ENCODE measurements at regions not wholly inside any gene's neighbourhood (a gene's known extent, or its start where the extent isn't known, plus 50 kb on each side); places are given as distances from the start of the nearest gene placed in this dataset.

DNA sequence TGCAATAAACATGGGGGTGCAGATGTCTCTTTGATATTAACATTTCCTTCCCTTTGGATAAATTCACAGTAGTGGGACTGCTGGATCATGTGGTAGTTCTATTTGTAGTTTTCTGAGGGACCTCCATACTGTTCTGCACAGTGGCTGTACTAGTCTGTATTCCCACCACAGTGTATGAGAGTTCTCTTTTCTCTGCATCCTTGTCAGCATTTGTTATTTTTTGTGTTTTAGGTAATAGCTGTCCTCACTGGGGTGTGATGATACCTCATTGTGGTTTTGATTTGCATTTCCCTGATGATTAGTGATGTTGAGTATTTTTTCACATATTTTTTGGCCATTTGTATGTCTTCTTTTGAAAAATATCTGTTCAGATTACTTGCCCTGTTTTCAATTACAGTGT, 562.5 kb downstream of the CSNK1G3 start:
- no peak for DNase-seq (ENCODE audit: low spot score)

DNA sequence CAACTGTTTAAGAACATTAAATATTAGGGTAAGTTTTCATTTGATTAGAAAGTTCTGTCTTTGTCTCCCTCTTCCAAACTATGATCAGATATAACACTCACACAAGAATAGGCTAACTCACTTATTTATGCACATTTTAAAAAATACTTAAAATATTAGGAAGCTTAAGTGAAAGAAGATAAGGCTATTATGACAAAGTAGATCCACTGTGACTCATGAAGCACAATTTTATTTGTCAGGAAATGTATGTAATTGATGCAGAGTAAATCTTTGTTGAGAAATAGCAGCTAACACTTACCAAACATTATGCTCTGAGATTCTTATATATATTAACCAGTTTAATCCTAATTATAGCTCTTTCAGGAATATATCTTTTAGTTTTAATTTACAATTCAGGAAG, 560.6 kb downstream of the CSNK1G3 start:
- no peak for DNase-seq (ENCODE audit: low spot score)

DNA sequence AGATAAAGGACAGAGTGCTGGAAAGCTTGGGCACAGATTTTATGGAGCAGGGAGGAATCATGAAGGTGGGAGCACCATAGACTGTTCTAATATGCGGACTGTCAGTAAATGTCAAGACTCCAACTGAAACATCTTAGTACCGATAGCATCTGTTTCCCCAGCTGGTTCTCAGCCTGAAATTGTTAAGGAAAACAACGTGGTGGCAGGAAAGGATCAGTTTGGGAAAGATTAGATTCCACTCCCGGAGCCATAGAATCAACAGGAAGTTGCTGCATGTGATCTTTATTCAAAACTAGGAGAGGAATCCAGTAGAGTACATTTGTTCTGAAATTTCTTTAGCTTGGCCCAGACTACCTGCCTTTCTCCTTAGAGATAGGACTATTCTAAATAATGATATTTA, 559.1 kb downstream of the CSNK1G3 start:
- no peak for DNase-seq (ENCODE audit: low spot score)

DNA sequence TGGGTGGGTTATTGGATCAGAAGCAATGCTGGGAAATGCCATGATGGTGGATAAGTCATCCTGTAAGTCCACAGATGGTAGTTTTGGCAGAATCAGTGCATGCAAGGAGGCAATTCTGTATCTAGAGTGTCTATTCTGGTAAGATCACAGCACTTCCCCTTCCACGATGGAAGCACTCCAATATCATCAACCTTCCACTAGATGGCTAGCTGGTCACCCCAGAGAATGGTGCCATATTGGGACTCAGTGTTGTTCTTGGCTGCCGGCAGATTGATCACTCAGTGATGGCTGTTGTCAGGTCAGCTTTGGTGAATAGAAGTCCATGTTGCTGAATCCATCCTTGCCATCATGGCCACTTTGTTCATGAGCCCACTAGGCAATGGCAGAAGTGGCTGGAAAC, 553.5 kb downstream of the CSNK1G3 start:
- DNase-seq (ENCODE audit: low spot score) = no peak

DNA sequence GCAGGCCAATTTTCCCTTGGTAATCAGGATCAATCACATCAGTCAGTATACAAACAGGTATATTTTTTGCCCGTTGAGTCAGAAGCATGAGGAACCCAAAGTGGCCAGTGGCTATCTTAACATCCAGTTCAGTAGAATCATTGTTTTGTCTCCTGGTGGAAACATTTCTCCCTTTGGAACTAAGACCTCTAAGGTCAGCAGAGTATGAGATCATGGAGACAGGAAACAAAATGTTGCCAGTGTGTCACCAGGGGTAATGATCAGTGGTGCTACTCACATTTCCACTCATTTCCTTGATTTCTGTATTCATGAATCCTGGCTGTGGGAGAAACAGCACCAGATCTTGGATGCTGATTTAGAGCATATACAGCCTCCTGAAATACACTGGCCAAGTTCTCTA, 553.0 kb downstream of the CSNK1G3 start:
- no peak for DNase-seq (ENCODE audit: low spot score)

DNA sequence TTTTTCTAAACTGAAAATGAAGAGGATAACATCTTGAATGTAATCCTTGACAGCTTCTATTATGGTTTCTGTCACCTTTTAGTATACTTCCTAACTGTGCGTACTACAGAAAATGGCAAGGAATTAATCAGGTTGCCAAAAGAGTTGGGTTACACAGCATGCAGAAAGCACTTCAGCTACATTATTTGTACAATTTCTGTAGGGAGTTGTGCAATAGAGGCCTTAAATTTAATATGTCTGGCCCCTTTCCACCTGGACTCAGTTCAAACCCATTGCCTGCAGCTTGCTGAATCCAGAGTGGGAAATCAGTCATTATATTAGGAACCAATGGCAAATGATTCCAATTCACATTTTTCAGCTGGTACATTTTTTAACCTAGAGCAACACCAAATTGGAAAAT, 549.7 kb downstream of the CSNK1G3 start:
- peak; percentile 81 for DNase-seq (ENCODE audit: low spot score)

DNA sequence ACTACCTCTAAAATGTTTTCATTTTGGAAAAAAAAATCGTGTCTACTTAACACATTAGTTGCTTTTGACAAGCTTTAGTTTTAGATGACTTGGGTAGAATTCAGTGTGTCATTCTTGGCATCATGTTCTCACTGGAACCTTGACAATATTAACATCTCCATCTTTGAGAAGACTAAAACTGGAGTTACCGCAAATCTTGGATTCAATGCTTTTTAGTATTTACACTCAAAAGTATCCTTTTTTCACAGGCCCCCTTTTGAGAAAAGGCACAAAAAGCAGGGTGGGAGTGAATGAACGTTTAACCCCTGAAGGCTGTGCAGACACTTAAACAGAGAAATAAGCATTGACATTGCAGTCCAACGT, 549.1 kb downstream of the CSNK1G3 start:
- no peak for DNase-seq (ENCODE audit: low spot score)

DNA sequence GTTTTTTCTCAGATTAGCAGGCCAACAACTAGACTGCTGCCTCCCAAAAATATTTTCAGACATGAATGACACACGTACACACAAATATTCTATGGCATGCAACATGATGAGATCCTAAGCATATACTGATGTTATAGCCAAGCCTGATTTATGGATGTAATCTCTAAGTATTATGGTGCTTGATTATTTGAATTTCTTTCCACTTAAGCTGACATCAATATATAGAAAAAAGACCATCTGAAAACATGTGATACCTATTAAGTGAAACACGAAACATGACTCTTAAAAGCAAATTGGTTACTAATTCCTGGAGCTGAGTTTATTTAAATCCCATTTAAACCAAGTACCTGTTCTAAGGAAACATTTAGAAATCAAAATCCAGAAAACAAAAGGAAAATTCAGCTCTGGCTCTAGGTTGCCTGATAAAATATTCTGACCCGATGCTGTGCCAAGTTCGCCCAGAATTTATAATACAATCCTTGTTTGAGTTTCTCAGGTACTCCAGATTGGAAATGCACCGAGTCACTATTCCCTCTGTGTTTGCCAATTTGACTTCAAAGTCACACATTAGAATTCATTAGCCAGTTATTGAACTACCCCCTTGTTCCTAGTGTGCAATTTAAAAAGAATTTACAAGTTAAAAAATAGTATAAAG, 548.6 kb downstream of the CSNK1G3 start:
- no peak for DNase-seq (ENCODE audit: low spot score)

DNA sequence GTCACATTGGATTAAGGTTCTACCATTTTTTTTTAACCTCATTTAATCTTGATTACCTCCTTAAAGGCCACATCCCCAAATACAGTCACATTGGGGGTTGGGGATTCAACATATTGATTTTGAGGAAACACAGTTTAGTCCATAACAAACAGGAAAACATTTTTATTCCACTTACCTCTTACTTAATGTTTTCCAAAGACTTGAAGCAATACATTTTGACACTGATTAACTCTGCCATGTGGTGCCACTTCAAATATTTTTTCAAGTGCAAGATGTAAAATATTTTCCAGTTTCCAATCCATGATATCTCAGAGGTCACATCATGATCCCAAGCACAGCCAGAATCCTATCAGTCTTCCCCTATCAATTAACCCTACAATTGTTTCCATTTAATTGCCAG, 548.0 kb downstream of the CSNK1G3 start:
- DNase-seq (ENCODE audit: low spot score) = no peak

DNA sequence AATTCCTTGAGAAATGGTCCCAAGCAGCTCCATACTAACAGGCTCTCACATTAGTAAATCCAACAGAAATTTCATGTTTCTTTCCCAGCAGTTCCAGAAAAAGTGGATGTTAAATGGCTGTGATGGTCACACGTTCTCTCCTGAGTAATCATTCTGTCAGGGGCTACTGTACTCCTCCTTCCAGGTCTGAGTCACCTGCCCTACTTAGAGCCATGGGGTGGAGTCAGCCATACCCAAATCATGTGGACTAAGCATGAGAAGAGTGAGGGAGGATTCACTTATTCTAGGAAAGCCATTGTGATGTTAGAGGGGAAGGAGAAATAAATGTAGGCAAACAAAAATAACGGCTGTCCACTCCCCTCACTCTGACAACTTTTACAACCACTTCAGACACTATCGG, 547.2 kb downstream of the CSNK1G3 start:
- DNase-seq (ENCODE audit: low spot score) = no peak

DNA sequence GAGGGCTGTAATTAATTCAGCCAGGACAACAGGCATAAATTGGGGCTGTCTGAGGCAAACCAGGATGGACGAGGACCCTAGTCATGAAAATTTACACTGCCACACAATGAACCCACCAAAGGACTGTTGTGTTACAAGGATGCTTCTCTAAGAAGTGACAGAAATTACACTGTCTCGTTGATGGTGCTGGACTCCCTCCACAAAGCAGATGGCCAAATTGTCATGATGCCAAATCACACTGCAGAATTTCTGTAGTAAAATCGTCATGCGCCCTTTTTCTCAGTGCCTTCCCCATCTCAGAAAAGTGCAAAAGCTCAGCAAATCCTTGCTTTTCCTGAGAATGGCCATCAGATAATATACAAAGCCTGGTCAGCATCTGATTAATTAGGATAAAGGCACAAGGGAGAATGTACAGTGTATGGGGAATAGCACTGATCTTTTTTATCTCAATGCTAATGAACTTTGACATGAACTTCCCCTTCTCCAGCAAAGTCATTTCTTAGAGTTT, 545.8 kb downstream of the CSNK1G3 start:
- peak; percentile 41 for DNase-seq (ENCODE audit: low spot score)

DNA sequence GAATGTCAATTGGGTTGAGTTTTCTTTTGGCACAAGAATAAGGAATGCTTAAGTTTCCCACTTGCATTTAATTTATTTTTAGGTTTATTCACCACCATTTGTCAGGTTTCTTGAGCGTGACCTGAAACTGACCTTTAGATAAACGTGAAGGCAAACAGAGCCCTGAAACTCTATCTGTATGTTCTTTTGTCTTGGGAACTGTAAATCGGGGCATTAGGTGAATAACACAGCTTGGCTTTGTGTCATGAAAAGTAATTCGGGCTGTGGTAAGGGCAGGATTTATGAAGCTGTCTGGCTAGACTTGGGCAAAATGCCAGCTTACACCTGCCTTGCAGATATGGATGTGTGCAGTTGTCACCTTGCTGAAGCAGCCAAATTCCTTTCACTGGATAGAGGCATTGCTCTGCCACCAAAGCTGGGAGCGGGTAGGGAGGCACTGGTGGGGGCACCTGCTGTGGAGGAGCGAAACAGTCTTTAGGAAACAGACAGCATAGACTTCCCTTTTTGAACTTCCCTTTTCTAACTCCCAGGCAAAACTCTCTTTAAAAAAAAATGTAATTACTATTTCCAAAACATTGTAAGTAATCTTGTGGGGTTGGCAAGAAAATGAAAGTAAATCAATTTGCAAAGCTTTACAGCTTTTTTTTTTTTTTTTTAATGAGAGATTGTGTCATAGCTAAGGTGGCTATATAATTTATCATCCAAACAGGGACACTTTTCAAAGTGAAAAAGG, 545.2 kb downstream of the CSNK1G3 start:
- peak; percentile 66 for DNase-seq (ENCODE audit: low spot score)

DNA sequence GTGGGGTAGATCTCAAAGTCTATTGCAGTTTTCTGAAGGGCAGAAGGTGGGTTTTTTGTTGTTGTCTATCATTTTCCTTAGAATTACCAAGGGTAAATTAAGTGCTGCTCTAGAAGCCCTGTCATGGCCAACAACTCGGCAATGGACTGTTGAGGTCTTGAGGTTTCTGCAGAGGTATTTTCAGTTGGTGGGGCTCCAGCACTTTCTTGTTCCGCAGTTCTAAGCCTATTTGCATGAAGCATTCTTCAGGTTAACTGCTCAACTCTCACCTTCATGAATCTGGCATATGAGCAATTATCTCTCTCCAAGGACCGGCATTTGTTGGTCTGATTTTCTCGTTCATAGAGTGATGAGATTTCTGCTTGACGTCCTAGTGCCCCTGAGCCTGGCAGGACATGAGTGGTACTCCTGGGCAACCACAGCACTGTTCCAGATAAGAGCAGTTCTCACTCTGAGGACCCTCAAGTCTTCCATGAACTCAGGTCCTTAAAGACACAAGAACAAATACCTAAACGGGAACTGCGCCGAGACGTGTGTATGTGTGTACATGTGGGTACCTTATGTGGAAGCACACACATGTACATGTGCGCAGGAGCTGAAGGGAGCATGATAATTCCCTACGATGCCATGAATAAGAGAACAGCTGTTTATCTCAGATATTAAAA, 544.5 kb downstream of the CSNK1G3 start:
- DNase-seq (ENCODE audit: low spot score) = no peak

DNA sequence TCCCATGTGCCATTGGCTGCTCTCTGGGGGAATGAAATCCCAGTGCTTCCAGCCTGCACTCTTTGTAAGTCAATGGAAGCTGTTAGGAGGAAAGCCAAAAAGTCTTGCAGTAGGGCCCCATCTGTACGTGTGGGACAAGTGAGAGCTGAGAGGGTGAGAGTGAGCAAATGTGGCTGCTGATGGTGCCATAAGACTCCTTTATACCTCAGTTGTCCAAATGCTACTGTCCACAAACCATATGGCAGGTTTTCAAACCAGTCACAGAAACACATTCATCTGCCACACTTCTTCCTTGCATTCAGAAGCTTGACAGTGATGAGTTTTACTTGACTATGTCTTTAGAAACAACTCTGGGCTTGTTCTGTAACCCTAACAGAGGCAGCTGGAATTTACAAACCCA, 543.8 kb downstream of the CSNK1G3 start:
- DNase-seq (ENCODE audit: low spot score) = no peak

DNA sequence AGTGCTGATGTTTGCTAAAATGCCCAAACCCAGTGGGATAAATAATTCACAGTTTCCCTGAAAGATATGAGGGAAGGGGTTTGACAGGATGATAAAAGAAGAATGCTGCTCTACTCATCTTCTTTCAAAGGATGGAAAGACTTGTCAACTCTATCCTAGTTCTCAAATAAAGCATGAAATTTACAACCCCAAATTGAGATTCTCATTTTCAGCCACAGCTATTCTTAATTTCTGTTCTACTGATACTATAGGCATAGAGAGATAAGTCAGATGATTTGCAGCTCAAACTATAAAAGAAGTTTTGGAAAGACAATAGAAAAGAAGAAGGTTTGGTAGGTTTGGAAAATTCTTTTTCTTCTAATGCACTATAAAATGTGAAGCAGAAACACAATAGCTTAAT, 542.6 kb downstream of the CSNK1G3 start:
- DNase-seq (ENCODE audit: low spot score) = no peak

DNA sequence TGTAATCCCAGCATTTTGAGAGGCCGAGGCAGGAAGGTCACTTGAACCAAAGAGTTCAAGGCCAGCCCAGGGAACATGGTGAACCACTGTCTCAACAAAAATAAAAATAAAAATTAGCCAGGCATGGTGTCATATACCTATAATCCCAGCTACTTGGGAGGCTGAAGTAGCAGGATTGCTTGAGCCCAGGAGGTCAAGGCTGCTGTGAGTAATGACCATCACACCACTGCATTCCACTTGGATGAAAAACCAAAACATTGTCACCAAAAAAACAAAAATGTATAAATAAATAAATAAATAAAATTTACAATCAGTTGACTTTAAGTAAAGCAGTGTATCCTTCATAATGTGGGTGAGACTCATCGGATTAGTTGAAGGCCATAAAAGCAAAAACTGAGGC, 541.4 kb downstream of the CSNK1G3 start:
- no peak for DNase-seq (ENCODE audit: low spot score)

DNA sequence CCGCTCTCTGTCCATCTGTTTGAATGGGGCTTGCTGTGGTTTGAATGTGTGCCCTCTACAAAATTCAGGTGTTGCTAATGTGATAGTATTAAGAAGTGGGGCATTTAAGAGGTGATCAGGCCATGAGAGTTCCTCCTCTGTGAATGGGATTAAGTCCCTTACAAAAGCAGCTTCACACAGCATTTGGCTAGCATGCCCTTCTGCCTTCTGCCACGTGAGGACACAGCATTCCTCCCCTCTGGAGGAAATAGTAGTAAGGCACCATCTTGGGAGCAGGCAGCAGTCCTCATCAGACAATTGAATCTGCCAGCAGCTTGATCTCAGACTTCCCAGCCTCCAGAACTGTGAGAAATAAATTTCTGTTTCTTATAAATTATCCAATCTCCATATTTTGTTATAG, 540.2 kb downstream of the CSNK1G3 start:
- no peak for DNase-seq (ENCODE audit: low spot score)

DNA sequence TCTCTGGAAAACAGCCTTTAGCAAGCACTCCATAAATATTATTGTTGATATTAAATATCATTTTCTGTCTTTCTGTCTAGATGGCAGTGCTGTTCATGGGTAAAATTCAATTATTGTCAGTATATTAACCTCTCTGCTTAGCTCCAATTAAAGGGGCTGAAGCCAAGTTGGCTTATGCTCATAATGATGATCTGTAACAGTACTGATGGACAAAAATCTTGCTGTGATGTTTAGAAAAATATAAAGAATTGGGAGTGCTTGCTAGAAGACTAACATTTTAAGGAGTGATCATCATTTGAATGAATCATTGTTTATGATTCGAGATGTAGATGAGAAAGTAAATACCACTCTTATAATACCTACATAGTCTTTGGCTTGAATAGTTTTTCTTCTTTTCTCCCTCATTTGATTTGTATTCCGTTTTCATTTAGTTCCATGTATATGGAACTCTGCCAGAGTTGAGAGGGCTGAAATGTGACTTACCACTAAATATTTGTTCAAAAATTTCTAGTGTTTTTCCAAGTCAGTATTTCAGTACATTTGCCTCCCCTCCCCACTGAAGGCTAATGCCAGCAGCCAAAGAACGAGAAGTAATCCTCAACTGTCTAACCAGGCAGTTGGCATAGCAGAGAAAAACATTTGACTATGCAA, 538.3 kb downstream of the CSNK1G3 start:
- DNase-seq (ENCODE audit: low spot score) = no peak

DNA sequence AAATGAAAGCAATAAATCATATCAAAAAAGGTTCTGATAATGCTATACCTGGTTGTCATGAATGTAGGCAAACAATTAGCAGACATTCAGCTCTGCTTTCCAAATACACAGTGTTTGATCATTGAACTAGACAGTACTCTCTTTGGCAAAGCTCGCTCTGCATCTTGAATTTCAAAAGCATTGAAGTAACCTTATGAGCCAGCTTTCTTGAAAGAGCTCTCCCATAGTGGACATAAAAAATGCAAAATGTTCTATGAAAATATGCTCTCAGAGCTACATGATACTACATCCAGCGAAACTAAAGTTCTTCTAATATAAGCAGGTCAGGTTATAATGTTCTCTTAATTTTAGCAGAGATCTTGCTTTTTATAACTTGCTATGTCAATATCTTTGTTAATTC, 533.4 kb downstream of the CSNK1G3 start:
- no peak for DNase-seq (ENCODE audit: low spot score)

DNA sequence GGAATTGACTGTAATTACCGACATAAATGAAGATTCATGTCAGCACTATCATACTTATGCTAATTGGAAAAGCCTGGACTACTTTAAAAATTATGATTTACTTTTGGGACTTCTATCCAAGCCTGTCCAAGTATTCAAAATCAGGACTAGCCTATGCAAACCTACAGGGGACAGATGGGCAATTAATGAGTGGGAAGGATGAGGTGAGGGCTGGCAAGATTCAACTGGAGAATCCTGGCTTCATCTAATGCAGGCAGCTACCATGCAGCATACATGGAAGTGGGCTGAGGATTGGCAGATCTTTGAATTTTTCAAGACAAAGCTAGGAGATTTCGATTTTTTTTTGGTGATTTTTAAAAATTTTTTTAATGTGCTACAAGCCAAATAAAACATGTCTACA, 532.6 kb downstream of the CSNK1G3 start:
- no peak for DNase-seq (ENCODE audit: low spot score)

DNA sequence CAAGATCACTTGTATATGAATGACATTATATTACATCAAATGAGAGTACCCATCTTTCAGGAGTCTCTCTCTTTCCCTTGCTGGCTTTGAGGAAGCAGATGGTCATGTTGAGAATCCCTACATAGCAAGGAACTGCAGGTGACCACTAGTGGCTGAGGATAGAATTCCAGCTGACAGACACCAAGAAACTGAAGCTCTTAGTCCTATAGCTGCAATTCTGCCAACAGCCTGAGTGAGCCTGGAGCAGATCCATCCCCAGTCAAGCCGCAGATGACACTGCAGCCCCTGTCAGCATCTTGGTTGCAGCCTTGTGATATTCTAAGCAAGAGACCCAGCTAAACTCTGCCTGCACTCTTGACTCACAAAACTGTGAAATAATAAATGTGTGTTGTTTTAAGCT, 531.5 kb downstream of the CSNK1G3 start:
- DNase-seq (ENCODE audit: low spot score) = no peak

DNA sequence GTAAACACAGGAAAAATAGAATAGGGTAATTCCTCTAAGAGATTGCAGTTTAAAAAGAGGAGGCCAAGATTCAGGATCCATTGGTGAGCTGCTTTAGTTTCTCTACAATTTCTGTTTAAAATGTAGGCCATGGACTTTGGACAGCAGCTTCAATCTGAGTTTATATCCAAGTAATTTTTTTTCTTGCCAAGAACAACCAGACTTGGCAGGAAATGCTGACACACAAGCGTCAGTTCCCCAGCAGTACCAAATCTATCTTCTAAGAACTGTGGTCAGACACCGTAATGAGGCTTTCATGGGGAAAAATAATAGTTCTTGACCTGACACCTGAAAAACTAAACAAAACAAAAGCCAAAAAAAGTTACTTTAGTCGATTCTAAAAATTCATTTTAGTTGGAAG, 528.8 kb downstream of the CSNK1G3 start:
- DNase-seq (ENCODE audit: low spot score) = peak; percentile 21

DNA sequence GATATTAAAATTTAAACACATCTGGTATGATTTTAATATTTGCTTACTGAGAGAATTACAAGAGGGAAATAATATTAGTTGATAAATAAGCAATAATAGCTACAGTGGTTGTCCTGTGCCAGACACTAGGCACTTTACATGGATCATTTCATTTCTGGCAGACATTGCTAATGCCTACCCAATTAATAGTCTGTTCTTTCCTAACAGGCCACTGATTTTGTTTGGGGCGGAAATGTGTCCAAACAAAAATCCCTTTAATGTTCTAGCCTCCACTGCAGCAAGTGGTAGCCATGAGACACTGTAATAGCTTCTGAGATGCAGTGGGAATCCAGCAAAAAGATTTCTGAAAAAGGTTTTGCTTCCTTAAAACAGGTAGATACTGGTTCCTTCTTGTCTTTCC, 527.4 kb downstream of the CSNK1G3 start:
- DNase-seq (ENCODE audit: low spot score) = no peak

Data from umbilical cord (tissue), 1 donor.